Forelimb muscle (tissue), 1 donor: ENCODE measurements at regions not wholly inside any gene's neighbourhood (a gene's known extent, or its start where the extent isn't known, plus 50 kb on each side); places are given as distances from the start of the nearest gene placed in this dataset.

Experiments used
- DNase-seq: peaks from one replicate; pipeline ENCODE4 v3.0.0-alpha.2; 2013; ENCODE audit warnings: low read depth

- no peak for DNase-seq
These were observed 131.1 kb upstream of the PTGFR start for GRCh38 chr1:78359666-78360065.

DNA sequence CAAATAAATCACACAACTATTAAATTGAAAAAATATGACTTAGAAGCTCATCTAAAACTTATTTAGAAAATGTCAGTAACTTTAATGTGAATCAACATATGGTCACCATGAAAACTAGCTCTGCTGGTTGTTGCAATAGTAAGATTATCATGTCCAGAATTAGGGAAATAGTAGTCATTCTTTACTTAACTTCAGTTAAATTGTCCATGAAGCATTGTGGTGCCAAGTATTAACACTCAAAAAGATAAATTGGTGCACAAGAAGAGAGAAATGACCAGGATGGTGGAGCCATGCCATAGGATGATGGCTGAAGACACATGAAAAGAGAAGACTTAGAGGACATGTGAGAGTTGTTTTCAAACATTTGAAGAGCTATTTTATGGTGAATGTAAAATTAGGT, 130.2 kb upstream of the PTGFR start:
- DNase-seq, result no peak

DNA sequence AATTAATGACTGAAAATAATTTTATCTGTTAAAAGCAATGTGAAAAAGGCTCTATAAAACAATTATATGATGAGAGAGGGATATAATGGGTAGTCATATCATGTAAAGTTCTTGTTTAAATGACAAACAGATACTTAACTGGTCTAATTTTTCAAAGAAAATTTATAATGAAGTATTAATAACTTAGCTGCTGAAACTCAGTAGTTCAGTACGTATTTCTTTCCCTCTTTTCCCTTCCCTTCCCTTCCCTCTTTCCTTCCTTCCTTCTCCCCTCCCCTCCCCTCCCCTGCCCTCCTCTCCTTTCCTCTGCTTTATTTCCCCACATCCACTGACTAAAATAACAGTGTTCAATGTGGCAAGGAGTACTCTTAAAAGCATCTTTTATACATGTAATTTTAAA, 123.1 kb upstream of the PTGFR start:
- no peak for DNase-seq

DNA sequence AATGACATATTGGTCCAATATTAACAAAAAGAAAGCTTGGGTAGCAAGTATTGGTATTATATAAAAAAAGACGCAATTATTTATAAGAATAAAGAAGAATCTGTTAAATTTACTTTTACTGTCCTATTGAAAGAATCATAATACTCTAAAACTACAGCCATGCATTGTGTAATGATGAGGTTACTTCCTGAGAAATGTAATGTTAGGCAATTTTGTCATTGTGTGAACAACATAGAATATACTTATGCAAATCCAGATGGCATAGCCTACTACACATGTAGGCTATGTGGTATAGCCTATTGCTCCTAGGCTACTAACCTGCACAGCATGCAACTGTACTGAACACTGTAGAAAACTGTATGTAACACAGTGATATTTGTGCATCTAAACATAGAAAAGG, 121.2 kb upstream of the PTGFR start:
- no peak for DNase-seq

GRCh38 chr1:78370356-78370755, 120.4 kb upstream of the PTGFR start:
- DNase-seq, result no peak

GRCh38 chr1:78370779-78371482, 119.8 kb upstream of the PTGFR start:
- DNase-seq, result no peak

DNA sequence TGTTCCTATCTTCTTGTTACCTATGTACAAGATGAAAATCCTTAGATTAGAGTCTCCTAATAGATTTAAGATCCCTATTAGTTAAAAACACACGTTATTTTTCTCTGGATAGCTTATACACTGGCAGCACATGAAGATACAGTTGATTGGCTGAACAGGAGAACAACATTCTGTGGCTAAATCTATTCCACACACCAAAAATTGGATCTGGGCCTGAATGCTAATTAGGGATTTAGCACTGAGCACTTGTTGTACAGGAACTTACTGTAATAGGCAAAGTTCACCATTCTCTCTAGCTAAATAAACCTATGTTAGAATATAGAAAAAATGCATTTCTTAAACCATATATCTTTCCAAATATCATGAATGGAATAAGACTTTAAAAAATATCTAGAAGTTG, 117.1 kb upstream of the PTGFR start:
- no peak for DNase-seq

DNA sequence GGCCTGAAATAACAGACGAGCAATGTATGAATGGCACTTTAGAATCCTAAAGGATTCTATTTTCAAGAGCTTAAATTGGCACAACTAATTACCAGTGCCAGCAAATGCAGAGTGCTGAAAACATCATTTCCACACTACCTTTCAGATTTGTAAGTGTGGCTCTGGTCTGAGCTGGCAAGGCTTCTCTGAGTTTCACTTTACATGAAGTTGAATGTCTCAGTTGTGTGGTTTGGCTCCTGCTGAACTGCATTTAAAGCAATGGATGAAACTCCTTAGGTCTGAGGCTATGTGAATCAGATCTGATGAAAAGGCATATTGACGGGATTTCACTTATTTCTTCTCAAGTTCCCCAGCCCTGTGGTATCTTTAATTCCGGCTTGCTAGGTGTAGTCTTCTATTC, 114.8 kb upstream of the PTGFR start:
- DNase-seq, result no peak

GRCh38 chr1:78377356-78377928, 113.3 kb upstream of the PTGFR start:
- DNase-seq, result no peak

DNA sequence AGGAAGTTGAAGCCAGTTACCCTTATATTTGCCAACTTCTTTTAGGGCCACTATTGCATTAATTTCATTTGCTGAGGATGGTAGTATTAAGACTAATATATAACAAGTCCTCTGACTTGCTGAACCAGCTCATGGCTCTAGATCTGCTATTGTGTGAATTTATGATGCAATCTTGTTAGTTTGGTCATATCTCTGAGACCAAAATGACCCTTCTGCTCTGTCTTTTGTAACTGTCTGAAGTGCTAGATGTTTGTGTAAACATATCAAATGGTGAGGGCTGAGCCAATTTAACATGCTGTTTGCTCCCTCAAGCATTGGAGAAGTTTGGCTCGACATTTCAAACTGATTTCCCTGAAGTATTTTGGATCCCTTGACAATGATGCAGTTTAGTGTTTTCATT, 106.9 kb upstream of the PTGFR start:
- DNase-seq, result no peak

DNA sequence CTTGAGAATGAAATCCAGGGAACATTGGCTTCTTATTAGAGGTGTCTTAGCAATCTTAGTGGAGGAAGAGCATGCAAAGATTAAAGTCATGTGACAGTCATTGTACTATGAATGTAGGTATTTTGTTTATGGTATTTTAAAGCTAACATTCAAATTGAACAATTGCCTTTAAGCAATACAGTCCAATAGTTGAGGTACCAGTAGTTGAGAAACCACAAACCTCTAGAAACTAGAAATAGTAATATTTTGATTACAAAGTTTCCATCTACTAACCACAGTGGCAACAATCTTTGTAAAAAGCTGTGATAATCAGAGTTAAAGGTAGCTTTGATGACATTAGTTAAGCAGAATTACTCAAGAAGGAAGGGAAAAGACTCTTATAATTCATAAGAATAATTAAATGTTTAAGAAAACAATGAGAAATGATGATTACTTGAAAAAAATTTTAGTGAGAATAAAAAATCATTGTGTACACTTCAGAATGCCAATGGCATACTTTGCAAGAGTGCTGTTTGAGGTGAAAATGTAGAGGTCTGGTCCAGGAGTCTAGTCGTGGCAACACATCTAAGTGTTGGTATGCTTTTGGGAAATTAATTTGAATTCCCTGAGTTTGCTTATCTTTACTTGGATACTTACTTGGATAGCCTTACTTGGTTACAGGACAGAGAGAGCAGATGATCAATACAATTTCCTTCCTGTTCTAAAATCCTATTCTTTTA, 104.9 kb upstream of the PTGFR start:
- DNase-seq, result no peak

DNA sequence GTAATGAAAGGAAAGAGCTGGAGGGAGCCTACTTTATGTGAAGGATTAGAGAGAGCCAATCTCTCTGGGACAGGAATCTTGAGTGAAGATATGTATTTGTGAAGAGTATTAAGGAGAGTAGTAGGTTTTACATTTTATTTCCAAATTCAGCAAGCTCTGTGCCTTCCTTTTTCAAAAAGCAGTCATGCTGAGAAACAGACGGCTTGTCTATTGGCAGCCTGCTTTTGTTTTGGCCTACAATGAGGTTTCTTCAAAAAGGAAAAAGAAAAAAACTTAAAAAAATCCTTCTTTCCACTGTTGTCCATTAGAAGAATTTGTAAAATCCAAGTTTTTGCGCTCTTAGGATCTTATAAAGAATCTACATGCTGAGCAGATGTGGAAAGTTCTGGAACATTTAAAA, 103.6 kb upstream of the PTGFR start:
- no peak for DNase-seq

- no peak for DNase-seq
These were observed 102.9 kb upstream of the PTGFR start for GRCh38 chr1:78387871-78388270.

DNA sequence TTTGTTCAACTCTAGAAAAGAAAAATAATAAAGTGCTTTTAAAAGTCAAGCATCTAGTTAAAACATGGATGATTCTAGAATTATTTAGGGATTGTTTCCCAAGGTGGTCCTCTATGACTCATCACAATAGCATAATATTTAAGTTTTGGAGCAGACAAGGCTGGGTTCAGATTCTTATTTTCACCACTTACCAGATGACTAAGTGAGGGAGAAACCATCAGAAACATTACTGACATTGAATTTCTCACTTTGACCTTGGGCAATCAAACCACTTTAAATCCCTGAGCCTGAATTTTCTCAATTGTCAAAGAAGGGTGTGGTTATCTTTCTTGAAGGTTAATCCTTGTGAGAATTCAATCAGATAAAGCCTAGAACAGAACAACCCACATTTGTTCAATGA, 102.5 kb upstream of the PTGFR start:
- no peak for DNase-seq

- no peak for DNase-seq
These were observed 89.6 kb upstream of the PTGFR start for GRCh38 chr1:78401148-78401547.

GRCh38 chr1:78408192-78408591, 82.6 kb upstream of the PTGFR start:
- DNase-seq, result peak; percentile 56

- DNase-seq, result no peak
These were observed 82.0 kb upstream of the PTGFR start for GRCh38 chr1:78408810-78409209.

DNA sequence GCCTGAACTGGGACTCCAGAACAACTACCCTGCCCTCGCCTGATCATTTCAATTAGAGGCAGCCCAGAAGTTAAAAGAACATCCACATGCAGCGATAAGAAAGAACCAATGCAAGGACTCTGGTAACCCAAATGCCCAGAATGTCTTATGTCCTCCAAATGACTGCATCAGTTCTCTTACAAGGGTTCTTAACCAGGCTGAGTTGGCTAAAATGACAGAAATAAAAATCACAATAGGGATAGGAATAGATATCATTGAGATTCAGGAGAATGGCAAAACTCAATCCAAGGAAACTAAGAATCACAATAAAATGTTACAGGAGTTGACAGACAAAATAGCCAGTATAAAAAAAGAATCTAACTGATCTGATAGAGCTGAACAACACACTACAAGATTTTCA, 80.1 kb upstream of the PTGFR start:
- DNase-seq, result no peak

- no peak for DNase-seq
These were observed 79.1 kb upstream of the PTGFR start for GRCh38 chr1:78411707-78412106.

DNA sequence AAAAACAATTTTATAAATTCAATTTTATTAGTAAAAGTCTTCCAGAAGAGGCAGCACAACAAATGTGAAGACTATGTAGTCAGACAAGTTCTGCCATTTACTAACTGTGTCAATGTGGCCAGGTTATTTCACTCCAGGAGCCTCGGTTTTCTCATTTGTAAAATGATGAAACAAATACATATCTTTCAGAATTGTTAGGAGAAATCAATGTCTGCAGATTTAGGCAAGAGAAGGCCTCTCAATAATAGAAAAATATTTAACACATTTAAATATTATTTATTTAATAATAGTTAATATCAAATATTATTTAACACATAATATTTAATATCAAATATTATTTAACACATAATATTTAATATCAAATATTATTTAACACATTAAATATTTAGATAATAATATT, 75.6 kb upstream of the PTGFR start:
- no peak for DNase-seq

- no peak for DNase-seq
These were observed 71.5 kb upstream of the PTGFR start for GRCh38 chr1:78419309-78419708.

DNA sequence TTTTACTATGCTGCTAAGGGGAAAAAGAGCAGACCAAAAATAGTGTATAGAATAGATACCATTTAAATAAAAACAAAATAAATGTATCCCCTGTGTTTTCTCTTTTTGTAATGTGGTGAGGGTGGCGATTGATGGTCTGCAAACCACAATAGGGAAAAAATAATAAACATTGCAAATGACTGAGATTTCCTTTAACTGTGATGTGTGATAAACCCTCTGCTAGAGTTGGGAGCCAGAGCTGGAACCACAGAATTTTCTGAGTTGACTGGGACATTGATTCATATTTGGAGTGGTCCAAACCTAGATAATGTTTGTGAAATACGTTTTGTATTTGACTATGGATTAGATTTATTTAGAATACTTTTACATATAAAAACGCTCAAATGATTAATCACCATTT, 70.6 kb upstream of the PTGFR start:
- DNase-seq, result no peak

GRCh38 chr1:78420688-78421087, 70.1 kb upstream of the PTGFR start:
- no peak for DNase-seq
